HepG2 (cell line): ENCODE measurements at regions not wholly inside any gene's neighbourhood (a gene's known extent, or its start where the extent isn't known, plus 50 kb on each side); places are given as distances from the start of the nearest gene placed in this dataset.

ENCODE experiments used
- ATAC-seq: fragments of 200-7000 bp; cut with Tn5 transposase; 3 replicates; pipeline ENCODE4 v1.9.1; 2020; ENCODE audit warnings: mild to moderate bottlenecking, moderate library complexity
- BruUV-seq: library from RNA; stranded (reverse); fragments of 400-500 nt; replicated peaks from 2 replicates; lab custom pipeline; 2021; lab: Mats Ljungman, UMichigan
- CTCF ChIA-PET: fragments of 300-600 bp; formaldehyde crosslinking; extraction: SDS; loops from one replicate; lab custom pipeline; 2021; ENCODE audit warnings: low total read pairs, inconsistent platforms, low intra/inter-chr PET ratio; lab: Yijun Ruan, JAX
- POLR2A ChIA-PET: fragments of 350-600 bp; sonication (Branson Sonifier 250); formaldehyde crosslinking; loops from one replicate; lab custom pipeline; 2020; ENCODE audit warnings: antibody characterized with exemption, inconsistent platforms; lab: Yijun Ruan, JAX
- DNase-seq: peaks from one replicate; pipeline ENCODE4 v3.0.0-alpha.2; 2015; ENCODE audit warnings: low spot score
- FAIRE-seq: peaks from 3 replicates; lab custom pipeline; 2011; peaks lifted over from hg19 to GRCh38; lab: Jason Lieb, UNC
- H2AFZ ChIP-seq: one replicate; pipeline ENCODE4 v1.6.1; 2011; ENCODE audit warnings: low read length, inconsistent platforms
- H3K27ac ChIP-seq: fragments of 300-600 bp; 3 replicates; pipeline ENCODE4 v1.8.0; 2011; ENCODE audit warnings: mixed run types, mild to moderate bottlenecking, mixed read lengths, low read length, inconsistent platforms; ENCODE audit not compliant: insufficient read depth; ENCODE audit errors: extremely low read length
- H3K27me3 ChIP-seq, 2 experiments: fragments of 200-600 bp in 1 of 2; 2 replicates in 1 of 2; 3 replicates in 1 of 2; pipeline versions ENCODE4 v1.6.0 to v1.8.0; 2011; ENCODE audit warnings: low read length in 2 of 2, mild to moderate bottlenecking in 2 of 2, moderate library complexity in 2 of 2, inconsistent platforms in 1 of 2; ENCODE audit not compliant: insufficient read depth in 2 of 2, control insufficient read depth in 1 of 2
- H3K36me3 ChIP-seq, 2 experiments: fragments of 200-600 bp in 1 of 2; replicated peaks in 1 of 2; 2 replicates in 1 of 2; 3 replicates in 1 of 2; pipeline versions ENCODE4 v1.5.1 to v1.8.0; 2011; ENCODE audit warnings: low read length in 2 of 2, inconsistent platforms in 1 of 2; ENCODE audit not compliant: insufficient read depth in 2 of 2, control insufficient read depth in 1 of 2
- H3K4me1 ChIP-seq: 2 replicates; pipeline ENCODE4 v1.5.1; 2012; ENCODE audit warnings: low read length, inconsistent platforms; ENCODE audit not compliant: insufficient read depth
- H3K4me2 ChIP-seq: 2 replicates; pipeline ENCODE4 v1.6.0; 2011; ENCODE audit warnings: low read depth, low read length, inconsistent platforms
- H3K4me3 ChIP-seq, 3 experiments: fragments of 200-600 bp in 1 of 3; sonication (generic), shearing (Covaris generic) in 1 of 3; replicated peaks in 1 of 3; 2 replicates each; pipeline ENCODE4 v1.5.1; 2011 to 2016; ENCODE audit warnings: low read length in 3 of 3, inconsistent platforms in 2 of 3, low read depth in 2 of 3, mild to moderate bottlenecking in 2 of 3, control low read depth in 1 of 3, mixed read lengths in 1 of 3; ENCODE audit not compliant: insufficient read depth in 1 of 3
- H3K79me2 ChIP-seq: one replicate; pipeline ENCODE4 v1.6.1; 2011; ENCODE audit warnings: low read length, inconsistent platforms; ENCODE audit not compliant: insufficient read depth
- H3K9ac ChIP-seq: 2 replicates; pipeline ENCODE4 v1.6.0; 2011; ENCODE audit warnings: mild to moderate bottlenecking, low read depth, low read length, inconsistent platforms; ENCODE audit not compliant: insufficient read depth
- H3K9me3 ChIP-seq: 2 replicates; pipeline ENCODE4 v1.5.1; 2012; ENCODE audit warnings: mild to moderate bottlenecking, low read length
- H4K20me1 ChIP-seq: 2 replicates; pipeline ENCODE4 v1.6.0; 2011; ENCODE audit warnings: inconsistent platforms, mild to moderate bottlenecking, low read length, moderate library complexity; ENCODE audit not compliant: insufficient read depth
- AHR ChIP-seq: IDR thresholded peaks from 2 replicates; pipeline ENCODE4 v1.6.1; 2018; ENCODE audit warnings: missing genetic modification reagents, missing compliant biosample characterization
- CBX1 ChIP-seq: IDR thresholded peaks from one replicate; pipeline ENCODE4 v1.6.1; 2016; ENCODE audit warnings: antibody characterized with exemption, low read depth
- CCAR2 ChIP-seq: fragments of 200-400 bp; formaldehyde crosslinking; optimal IDR thresholded peaks from 2 replicates; pipeline ENCODE3; 2018; ENCODE audit warnings: low read depth, mild to moderate bottlenecking, low read length, moderate library complexity
- HIVEP1 ChIP-seq: sonication (generic); formaldehyde crosslinking; IDR thresholded peaks from 2 replicates; pipeline ENCODE4 v1.4.0; 2020; ENCODE audit warnings: mild to moderate bottlenecking, missing genetic modification reagents
- HNRNPK ChIP-seq: fragments of 200-400 bp; formaldehyde crosslinking; IDR thresholded peaks from 2 replicates; pipeline ENCODE4 v1.6.1; 2018; ENCODE audit warnings: low read length, low read depth, moderate library complexity, mild to moderate bottlenecking; ENCODE audit not compliant: poor library complexity, severe bottlenecking
- NR1H2 ChIP-seq: sonication (generic); formaldehyde crosslinking; IDR thresholded peaks from 2 replicates; pipeline ENCODE4 v1.8.1; 2022; ENCODE audit warnings: low read depth, missing genetic modification reagents, borderline replicate concordance
- REL ChIP-seq: sonication (generic); formaldehyde crosslinking; conservative IDR thresholded peaks from 2 replicates; pipeline ENCODE4 v1.8.0; 2022; ENCODE audit warnings: mild to moderate bottlenecking, missing genetic modification reagents, moderate library complexity
- SAFB2 ChIP-seq: sonication (generic); formaldehyde crosslinking; IDR thresholded peaks from 2 replicates; pipeline ENCODE4 v1.5.1; 2020; ENCODE audit warnings: missing genetic modification reagents, low read depth, mild to moderate bottlenecking, borderline replicate concordance
- ZFP62 ChIP-seq: sonication (generic); formaldehyde crosslinking; IDR thresholded peaks from 2 replicates; pipeline ENCODE4 v1.4.0; 2020; ENCODE audit warnings: missing genetic modification reagents
- ZMYM2 ChIP-seq: sonication (generic); formaldehyde crosslinking; IDR thresholded peaks from 2 replicates; pipeline ENCODE4 v1.8.0; 2022; ENCODE audit warnings: mild to moderate bottlenecking, missing genetic modification reagents
- ZNF546 ChIP-seq: sonication (generic); formaldehyde crosslinking; conservative IDR thresholded peaks from 2 replicates; pipeline ENCODE4 v1.8.1; 2023; ENCODE audit warnings: mild to moderate bottlenecking, missing genetic modification reagents
- ZNF577 ChIP-seq: sonication (generic); formaldehyde crosslinking; IDR thresholded peaks from 2 replicates; pipeline ENCODE4 v1.4.0; 2020; ENCODE audit warnings: mild to moderate bottlenecking, low read depth, missing genetic modification reagents, borderline replicate concordance
- WGBS: methylation state at CpG from one replicate; pipeline ENCODE4 v1.1.6; 2017; ENCODE audit warnings: low lambda C conversion rate; 5-methylcytosine and 5-hydroxymethylcytosine counted together
- in situ Hi-C: cut with HindIII; loops from 2 replicates; pipeline ENCODE4 v1.10.0; 2017; ENCODE audit warnings: low pct_unique_long_range_greater_than_20kb; ENCODE audit not compliant: extremely low pct_ligation_motif_present
- intact Hi-C: fragments of 100-400 bp; cut with micrococcal nuclease; formaldehyde crosslinking; loops from one replicate; pipeline ENCODE4 v1.10.0; 2022; ENCODE audit not compliant: unreplicated experiment

- intact Hi-C loops (no loop called here), in situ Hi-C loops (no loop called here)
- BruUV-seq: no TSS peak
- no peaks in the 10 kb centered on the region for H3K9me3 ChIP-seq
- DNase-seq (no peak), ATAC-seq (no peak), FAIRE-seq (no peak)
- WGBS: 41% methylated on average over 18 of the region's 23 CpGs
- no peaks in the 10 kb centered on the region for H3K27me3 ChIP-seq
- no peak overlapping the region for H2AFZ ChIP-seq
- H3K27ac ChIP-seq: no peak overlapping the region
- no peak overlapping the region for H3K4me2 ChIP-seq
- no peak overlapping the region for H3K4me3 ChIP-seq
- no peaks in the 10 kb centered on the region for H3K79me2 ChIP-seq
- no peaks in the 10 kb centered on the region for H3K4me1 ChIP-seq
- TF ChIP-seq NR1H2 (CRISPR knock-in tag) (no peak), HNRNPK (no peak), AHR (CRISPR knock-in tag) (no peak), HIVEP1 (CRISPR knock-in tag) (no peak), ZNF546 (CRISPR knock-in tag) (no peak), SAFB2 (CRISPR knock-in tag) (no peak)
- H3K9ac ChIP-seq: no peak overlapping the region
- no peaks in the 10 kb centered on the region for H4K20me1 ChIP-seq
- POLR2A ChIA-PET: no interaction called here
- CTCF ChIA-PET: no interaction called here
- no peaks in the 10 kb centered on the region for H3K36me3 ChIP-seq
These were observed 94.8 kb upstream of the KCNMA1 start for GRCh38 chr10:77732213-77733003.

GRCh38 chr10:77727481-77727880 is 89.9 kb upstream of the KCNMA1 start:
- 2% methylated on average over 3 of the region's 3 CpGs for WGBS
- DNase-seq (no peak), FAIRE-seq (no peak), ATAC-seq (no peak)
- H3K79me2 ChIP-seq: no peaks in the 10 kb centered on the region
- no peaks in the 10 kb centered on the region for H3K9me3 ChIP-seq
- intact Hi-C loops: no loop called here
- no peaks in the 10 kb centered on the region for H3K36me3 ChIP-seq
- no peak overlapping the region for H2AFZ ChIP-seq
- no peaks in the 10 kb centered on the region for H3K4me1 ChIP-seq
- no peaks in the 10 kb centered on the region for H4K20me1 ChIP-seq
- H3K9ac ChIP-seq: no peak overlapping the region
- in situ Hi-C loops: no loop called here
- 0 out of 5 replicates have a peak, but pooled peaks cover 0 to 3% of the 10 kb centered on the region in 2 experiments for H3K27me3 ChIP-seq
- H3K4me2 ChIP-seq: no peak overlapping the region
- CTCF ChIA-PET: no interaction called here
- no TSS peak for BruUV-seq
- H3K27ac ChIP-seq: no peak overlapping the region
- H3K4me3 ChIP-seq: no peak overlapping the region
- TF ChIP-seq ZFP62 (CRISPR knock-in tag) (no peak), CBX1 (no peak), REL (CRISPR knock-in tag) (no peak), ZMYM2 (no peak), CCAR2 (no peak), ZNF577 (no peak)
- POLR2A ChIA-PET: no interaction called here
